ENCODE measurements at regions not wholly inside any gene's neighbourhood (a gene's known extent, or its start where the extent isn't known, plus 50 kb on each side); places are given as distances from the start of the nearest gene placed in this dataset.
A peak's percentile ranks its signal among the peaks of the same experiment; 100 is the strongest.

GRCh38 chr4:175166020-175166419, 247.9 kb downstream of the ADAM29 start:
- 0 out of 2 replicates have a peak, but pooled peaks have one; percentile 24 for TF ChIP-seq CTCF (conservative IDR thresholded peaks at IDR 0.05; ENCODE audit: low read length)
- no peak for TF ChIP-seq EZH2phosphoT487 (IDR thresholded peaks at IDR 0.05; ENCODE audit: borderline replicate concordance, low read depth, low read length)

All from OCI-LY7 (cell line).